ENCODE measurements at regions not wholly inside any gene's neighbourhood (a gene's known extent, or its start where the extent isn't known, plus 50 kb on each side); places are given as distances from the start of the nearest gene placed in this dataset.
"Not testable (repeated sequence)": the region's sequence is repeated elsewhere in the genome, so short reads cannot be mapped to it uniquely, and the experiment has no call there.

GRCh38 chr20:16864069-16864468, 115.9 kb downstream of the OTOR start:
- no peak for DNase-seq

GRCh38 chr20:16864963-16865362, 116.8 kb downstream of the OTOR start:
- DNase-seq: no peak

GRCh38 chr20:16865406-16865805, 117.2 kb downstream of the OTOR start:
- DNase-seq: no peak

GRCh38 chr20:16873124-16873523, 125.0 kb downstream of the OTOR start:
- not testable (repeated sequence) for DNase-seq

- DNase-seq: no peak
Measured at GRCh38 chr20:16877053-16877554, 128.9 kb downstream of the OTOR start.

DNA sequence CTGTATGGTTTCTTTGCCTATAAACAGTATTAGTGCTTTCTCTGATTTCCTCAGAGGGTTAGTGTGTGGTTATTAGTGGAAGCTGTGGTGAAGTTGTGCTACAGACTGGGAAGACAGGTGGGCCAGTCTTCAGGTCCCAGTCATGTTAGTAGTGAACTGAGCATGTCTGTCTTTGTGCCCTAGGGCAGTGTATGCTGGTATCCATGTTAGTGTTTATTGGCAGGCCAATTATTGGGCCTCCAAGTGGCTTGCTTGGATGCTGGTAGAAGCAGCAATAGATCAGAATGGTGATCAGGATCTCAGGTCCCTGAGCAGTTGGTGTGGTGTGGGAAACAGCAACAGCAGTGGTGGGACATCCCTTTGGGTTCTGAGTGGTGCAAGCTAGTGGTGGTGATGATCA, 137.6 kb downstream of the OTOR start:
- DNase-seq: no peak

GRCh38 chr20:16898433-16898832, 150.3 kb downstream of the OTOR start:
- DNase-seq: no peak

DNA sequence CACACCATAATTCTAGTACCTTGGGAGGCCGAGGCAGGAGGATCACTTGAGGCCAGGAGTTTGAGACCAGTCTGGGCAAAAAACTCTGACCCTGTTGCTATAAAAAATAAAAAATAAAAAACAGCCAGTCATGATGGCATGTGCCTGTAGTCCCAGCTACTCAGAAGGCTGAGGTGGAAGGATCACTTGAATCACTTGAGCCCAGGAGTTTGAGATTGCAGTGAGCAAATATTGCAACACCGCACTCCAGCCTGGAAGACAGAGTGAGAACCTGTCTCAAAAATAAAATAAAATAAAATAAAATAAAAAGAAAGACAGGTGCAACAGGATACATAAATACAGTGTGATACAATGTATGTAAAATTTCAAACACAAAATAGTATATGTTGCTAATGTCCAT, 154.5 kb downstream of the OTOR start:
- no peak for DNase-seq

DNA sequence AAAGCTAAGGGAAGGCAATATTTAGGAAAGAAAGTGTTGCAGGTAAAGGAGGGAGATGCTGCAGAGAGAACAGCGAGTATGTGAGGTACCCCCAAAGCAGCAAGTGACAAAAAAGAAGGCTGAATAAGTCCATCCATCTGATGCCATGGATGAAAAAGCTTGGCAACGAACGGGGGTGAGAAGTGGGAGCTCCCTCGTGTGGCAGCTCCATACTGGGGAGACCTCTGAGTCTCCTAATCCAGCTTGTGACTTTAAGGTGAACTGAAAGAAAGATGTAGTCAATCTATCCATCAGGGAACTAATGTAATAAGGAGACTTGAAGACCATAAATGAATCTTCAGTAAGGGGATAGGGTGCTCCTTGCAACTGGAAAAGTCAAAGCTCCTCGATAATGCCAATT, 156.6 kb downstream of the OTOR start:
- no peak for DNase-seq

DNA sequence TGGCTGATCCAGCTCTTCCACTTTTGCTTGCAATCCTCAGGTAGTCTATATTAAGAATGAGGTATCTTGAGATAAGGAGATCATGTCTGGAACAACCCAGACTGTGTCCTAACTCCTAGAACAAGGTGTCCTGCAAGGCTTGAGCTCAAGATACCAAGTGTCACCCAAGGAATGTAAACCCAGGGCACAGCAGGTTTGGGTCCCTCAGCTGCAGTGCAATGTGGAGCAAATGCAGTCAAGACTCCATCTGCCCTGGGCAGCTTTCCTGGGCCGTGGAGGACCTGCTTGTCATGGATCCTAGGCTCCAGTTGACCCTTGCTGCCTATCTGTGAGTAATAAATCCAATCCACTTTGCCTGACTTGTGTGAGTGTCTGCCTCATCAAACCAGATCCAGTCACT, 166.1 kb downstream of the OTOR start:
- no peak for DNase-seq

DNA sequence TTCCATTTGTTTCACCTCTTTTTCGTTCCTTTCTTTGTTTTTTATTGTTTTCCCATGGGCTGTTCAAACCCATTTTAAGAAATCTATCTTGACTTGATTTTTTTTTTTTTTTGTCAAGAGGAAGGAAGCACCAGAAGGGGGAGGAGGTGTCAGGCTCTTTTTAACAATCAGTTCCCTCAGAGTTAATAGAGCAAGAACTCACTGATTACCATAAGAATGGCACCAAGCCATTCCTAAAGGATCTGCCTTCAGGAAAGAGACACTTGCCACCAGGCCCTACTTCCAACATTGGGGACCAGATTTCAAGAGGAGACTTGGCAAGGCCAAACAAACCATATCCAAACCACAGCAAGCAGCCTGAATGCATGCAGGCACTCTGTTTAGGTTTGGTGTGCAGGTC, 168.0 kb downstream of the OTOR start:
- no peak for DNase-seq

- no peak for DNase-seq
Measured at GRCh38 chr20:16917636-16918035, 169.5 kb downstream of the OTOR start.

DNA sequence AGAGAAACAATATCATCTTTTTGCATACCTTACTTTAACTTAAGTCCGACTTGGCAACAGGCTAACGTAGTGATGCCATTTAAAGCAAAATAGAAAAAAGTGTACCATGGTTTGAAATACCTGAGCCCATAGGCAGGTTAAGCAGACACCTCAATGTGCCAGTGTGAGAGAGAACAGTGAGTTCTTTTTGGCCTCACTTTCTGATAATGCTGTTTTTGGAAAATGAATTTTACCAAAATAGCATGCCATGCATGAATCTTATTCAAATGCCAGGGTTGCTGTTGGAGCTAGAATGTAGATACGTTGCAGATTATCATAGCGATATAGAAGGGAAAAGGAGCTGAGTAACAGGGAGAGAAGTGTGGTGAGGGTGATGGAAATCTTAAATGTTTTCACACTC, 170.2 kb downstream of the OTOR start:
- no peak for DNase-seq

DNA sequence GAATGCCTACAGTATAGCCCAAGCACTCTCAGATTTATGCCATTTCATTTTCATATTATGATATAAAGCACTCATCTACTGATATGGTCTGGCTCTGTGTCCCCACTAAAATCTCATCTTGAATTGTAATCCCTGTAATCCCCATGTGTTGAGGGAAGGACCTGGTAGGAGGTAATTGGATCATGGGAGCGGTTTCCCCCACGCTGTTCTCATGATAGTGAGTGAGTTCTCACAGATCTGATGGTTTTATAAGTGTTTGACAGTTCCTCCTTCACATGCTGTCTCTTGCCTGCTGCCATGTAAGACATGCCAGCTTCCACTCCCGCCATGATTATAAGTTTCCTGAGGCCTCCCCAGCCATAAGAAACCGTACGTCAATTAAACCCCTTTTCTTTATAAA, 171.7 kb downstream of the OTOR start:
- DNase-seq: no peak

DNA sequence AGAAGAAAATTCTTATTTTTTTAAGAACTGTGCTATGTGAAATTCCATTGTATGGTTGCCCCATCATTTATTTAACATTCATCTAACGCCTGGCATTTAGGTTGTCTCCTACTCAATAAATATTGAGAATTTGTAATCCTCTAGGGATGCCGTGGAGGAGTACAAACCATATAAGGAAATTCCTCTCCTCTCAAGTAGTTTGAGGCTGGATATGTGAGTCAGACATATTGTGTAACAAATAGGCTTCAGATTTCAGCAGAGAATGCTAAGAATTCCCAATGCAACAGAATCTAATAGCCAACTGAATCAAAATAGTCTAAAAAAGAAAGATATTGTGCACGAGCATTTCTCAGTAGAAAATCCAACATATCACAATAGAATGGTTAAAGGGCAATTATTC, 174.7 kb downstream of the OTOR start:
- no peak for DNase-seq

DNA sequence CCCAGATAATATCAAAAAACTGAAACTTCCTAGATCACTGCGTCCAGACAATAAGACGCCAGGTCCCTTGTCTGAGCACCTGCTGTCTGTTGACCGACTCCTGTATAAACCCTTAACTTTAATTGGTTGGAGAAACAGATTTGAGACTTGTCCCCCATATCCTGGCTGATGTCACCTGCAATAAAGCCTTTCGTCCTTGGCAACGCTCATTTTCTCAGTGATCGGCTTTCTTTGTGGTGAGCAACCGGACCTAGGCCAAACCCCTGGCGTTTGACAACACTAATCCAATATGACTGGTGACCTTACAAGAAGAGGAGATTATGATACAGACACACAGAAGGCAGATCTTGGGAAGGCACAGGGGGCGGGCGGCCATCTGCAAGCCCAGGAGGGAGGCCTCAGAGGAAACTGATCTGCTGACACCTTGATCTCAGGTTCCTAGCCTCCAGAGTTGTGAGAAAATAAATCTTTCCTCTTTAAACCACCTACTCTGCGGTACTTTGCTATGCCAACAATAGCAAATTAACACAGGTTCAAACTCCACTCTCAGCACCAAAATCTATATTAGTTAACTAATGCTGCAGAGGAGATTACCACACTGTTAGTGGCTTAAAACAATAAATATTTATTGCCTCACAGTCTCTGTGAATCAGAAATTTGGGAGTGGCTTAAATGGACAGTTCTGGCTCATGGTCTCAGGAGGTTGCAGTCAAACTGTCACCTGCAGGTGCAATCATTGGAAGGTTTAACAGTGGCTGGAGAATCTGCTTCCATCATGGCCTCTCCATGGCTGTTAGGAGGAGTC, 178.7 kb downstream of the OTOR start:
- no peak for DNase-seq

- no peak for DNase-seq
Measured at GRCh38 chr20:16929756-16930155, 181.6 kb downstream of the OTOR start.

GRCh38 chr20:16930656-16931055, 182.5 kb downstream of the OTOR start:
- DNase-seq: no peak

DNA sequence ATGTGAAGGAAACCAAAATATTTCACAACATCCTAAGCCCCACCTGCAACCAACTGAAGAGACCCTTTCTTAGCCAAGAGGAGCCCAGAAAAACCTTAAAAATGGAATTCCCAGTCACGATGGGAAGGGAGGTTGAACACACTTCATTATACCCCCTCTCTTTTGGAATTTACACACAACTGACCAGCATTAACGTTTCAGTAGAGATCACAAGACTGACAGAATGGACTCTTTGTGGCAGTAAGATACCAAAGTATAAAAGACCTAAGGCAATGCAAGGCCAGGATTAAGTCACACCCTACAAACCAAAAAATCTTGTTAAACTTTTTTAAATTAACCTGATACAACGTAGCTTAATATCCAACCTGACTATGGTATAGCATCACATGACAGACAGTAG, 190.9 kb downstream of the OTOR start:
- no peak for DNase-seq

DNA sequence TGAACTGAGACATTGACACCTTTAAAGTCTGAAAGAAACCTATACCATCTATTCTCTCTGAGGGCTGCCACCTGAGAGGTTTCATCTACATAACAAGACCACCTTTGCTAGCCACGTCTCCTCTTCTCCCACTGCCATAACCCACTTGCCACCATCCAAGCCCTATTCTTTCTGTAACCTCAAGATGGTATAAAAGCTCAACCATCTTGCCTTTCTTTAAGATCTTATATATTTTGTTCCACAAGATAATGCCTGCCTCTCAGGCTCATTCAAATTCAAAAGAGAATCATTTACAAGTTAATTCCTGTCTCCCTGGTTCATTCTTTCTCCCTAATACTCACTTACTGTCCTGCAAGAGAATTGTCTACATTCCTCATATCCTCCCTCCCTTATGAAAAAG, 192.5 kb downstream of the OTOR start:
- DNase-seq: no peak

DNA sequence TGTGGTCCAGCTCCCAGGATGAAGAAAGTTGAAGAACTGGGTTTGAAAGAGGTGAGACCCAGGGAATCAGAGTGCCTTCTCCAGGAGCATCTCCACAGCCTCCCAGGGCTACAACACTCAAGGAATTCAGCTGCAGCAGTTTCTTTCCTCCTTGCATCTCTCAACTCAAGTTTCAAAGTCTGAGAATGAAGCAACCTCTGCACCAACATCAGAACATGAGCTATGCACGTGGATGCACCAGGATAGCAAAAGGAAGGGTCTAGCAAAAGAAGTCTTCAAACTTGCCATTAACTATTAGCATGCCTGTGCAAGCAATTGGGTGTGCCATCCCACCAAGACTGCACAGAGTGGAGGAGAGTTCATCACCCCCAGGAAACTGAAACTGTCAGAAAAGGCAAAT, 193.9 kb downstream of the OTOR start:
- DNase-seq: no peak

- DNase-seq: no peak
Measured at GRCh38 chr20:16942756-16943155, 194.6 kb downstream of the OTOR start.

DNA sequence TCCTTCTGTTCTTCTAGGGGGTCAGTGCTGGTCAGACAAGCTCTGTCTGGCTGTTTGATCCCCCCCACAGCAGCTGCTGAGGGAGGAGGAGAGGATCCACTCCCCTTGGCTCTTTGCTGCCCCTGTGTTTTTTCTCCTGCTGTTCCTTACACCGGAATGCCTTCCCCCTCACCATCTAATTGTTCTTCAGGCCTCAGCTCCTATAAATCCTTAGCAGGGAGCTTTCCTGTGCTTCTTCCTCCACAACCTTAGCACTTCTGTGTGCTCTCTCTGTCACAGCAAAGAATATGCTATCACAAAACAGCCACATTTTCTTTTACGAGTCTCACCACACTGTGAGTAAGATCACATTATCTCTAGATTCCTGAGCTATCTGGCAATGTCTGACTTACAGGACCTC, 196.6 kb downstream of the OTOR start:
- no peak for DNase-seq

- no peak for DNase-seq
Measured at GRCh38 chr20:16945619-16946018, 197.5 kb downstream of the OTOR start.

DNA sequence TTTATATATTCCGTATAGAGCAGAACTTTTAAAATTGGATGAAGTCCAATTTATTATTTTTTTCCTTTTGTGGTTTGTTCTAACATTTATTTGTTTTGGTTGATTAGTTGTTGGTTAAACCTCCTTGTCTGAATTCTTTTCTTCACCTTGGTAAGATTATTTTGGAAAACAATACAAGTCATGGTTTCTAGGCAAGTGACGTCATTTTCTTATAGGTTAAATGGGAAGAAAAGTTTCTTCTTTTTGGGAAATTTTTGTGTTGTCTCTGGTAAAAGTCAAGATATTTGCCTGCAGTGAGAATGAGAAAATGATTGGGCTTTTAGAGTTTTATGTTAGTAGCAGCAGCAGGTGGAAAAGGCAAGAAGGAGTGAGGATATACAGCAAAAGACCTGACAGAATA, 197.9 kb downstream of the OTOR start:
- no peak for DNase-seq

Data from T-helper 1 cell (primary cell).